ENCODE measurements at regions not wholly inside any gene's neighbourhood (a gene's known extent, or its start where the extent isn't known, plus 50 kb on each side); places are given as distances from the start of the nearest gene placed in this dataset.

GRCh38 chr10:1896153-1896552, 158.8 kb upstream of the ADARB2 start:
- Mint-ChIP-seq H3K27ac (ENCODE audit: unreplicated experiment) (no peak overlapping the region), H3K4me3 (ENCODE audit: unreplicated experiment) (no peak overlapping the region), H3K4me1 (ENCODE audit: unreplicated experiment) (no peaks in the 10 kb centered on the region), H3K36me3 (ENCODE audit: unreplicated experiment) (no peaks in the 10 kb centered on the region), H3K9me3 (ENCODE audit: unreplicated experiment) (no peaks in the 10 kb centered on the region), H3K27me3 (ENCODE audit: unreplicated experiment) (peaks cover 5% of the 10 kb centered on the region)
- TF ChIP-seq, protein P1, sequence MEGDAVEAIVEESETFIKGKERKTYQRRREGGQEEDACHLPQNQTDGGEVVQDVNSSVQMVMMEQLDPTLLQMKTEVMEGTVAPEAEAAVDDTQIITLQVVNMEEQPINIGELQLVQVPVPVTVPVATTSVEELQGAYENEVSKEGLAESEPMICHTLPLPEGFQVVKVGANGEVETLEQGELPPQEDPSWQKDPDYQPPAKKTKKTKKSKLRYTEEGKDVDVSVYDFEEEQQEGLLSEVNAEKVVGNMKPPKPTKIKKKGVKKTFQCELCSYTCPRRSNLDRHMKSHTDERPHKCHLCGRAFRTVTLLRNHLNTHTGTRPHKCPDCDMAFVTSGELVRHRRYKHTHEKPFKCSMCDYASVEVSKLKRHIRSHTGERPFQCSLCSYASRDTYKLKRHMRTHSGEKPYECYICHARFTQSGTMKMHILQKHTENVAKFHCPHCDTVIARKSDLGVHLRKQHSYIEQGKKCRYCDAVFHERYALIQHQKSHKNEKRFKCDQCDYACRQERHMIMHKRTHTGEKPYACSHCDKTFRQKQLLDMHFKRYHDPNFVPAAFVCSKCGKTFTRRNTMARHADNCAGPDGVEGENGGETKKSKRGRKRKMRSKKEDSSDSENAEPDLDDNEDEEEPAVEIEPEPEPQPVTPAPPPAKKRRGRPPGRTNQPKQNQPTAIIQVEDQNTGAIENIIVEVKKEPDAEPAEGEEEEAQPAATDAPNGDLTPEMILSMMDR (IDR thresholded peaks at IDR 0.05), result no peak
- no peak for DNase-seq (ENCODE audit: extremely low spot score, unreplicated experiment)

DNA sequence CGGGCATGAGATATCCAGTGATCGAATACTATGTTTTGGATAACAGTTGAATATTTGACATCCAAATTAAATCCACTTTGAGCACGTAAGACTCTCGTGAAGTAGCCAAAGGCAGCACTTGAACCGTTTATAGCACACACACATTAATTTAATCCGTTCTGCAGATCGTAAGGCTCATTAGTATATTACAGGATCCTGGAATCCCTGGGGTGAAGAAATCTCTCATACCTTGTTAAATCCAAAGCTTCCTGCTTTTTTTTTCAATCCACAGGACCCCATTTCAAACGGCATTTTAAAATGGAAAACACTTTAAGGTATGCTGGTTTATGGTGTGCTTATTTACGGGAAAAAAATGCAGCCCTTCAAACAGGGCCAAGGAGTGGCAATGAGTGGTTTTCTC, 158.4 kb upstream of the ADARB2 start:
- Mint-ChIP-seq H3K27me3 (ENCODE audit: unreplicated experiment) (peaks cover 5% of the 10 kb centered on the region), H3K4me3 (ENCODE audit: unreplicated experiment) (no peak overlapping the region)
- TF ChIP-seq, protein P1 (IDR thresholded peaks at IDR 0.05), result no peak

DNA sequence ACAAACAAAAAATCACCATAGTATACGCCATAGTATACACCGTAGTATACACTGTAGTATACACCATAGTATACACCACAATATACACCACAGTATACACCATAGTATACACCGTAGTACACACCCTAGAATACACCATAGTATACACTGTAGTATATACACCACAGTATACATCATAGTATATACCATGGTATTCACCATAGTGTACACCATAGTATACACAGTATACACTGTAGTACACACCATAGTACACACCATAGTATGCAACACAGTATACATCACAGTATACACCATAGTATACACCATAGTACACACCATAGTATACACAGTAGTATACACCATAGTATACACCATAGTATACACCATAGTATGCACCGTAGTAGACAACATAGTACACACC, 157.6 kb upstream of the ADARB2 start:
- H3K27ac Mint-ChIP-seq (ENCODE audit: unreplicated experiment), result no peak overlapping the region
- no peaks in the 10 kb centered on the region for H3K4me1 Mint-ChIP-seq (ENCODE audit: unreplicated experiment)
- peaks cover 4% of the 10 kb centered on the region for H3K27me3 Mint-ChIP-seq (ENCODE audit: unreplicated experiment)
- TF ChIP-seq, protein P1 (IDR thresholded peaks at IDR 0.05), result no peak
- no peaks in the 10 kb centered on the region for H3K36me3 Mint-ChIP-seq (ENCODE audit: unreplicated experiment)
- no peaks in the 10 kb centered on the region for H3K9me3 Mint-ChIP-seq (ENCODE audit: unreplicated experiment)
- no peak for DNase-seq (ENCODE audit: extremely low spot score, unreplicated experiment)
- H3K4me3 Mint-ChIP-seq (ENCODE audit: unreplicated experiment), result no peak overlapping the region

More for the DNA sequence above, 158.4 kb upstream of the ADARB2 start:
- no peak for DNase-seq (ENCODE audit: extremely low spot score, unreplicated experiment)
- Mint-ChIP-seq H3K4me1 (ENCODE audit: unreplicated experiment) (no peaks in the 10 kb centered on the region), H3K27ac (ENCODE audit: unreplicated experiment) (no peak overlapping the region), H3K9me3 (ENCODE audit: unreplicated experiment) (no peaks in the 10 kb centered on the region), H3K36me3 (ENCODE audit: unreplicated experiment) (no peaks in the 10 kb centered on the region)

DNA sequence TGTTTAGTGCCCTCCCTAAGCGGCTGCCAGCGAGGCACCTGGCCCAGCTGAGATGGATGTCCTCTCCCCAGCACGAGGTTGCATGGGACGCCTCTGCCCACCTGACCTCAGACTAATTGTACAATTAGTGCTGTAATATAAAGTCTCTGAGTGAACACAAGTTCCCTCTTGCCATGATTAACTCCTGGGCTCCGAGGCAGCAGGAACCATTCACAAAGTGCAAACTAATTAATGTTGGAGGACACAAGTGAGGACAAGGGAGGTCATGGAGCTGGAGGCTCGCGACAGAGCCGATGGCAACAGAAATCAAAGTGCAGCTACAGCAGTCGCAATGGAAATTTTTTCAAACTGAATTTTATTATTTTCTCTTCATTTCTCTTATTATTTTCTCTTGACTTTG, 156.6 kb upstream of the ADARB2 start:
- H3K36me3 Mint-ChIP-seq (ENCODE audit: unreplicated experiment), result no peaks in the 10 kb centered on the region
- H3K27me3 Mint-ChIP-seq (ENCODE audit: unreplicated experiment), result no peaks in the 10 kb centered on the region

DNA sequence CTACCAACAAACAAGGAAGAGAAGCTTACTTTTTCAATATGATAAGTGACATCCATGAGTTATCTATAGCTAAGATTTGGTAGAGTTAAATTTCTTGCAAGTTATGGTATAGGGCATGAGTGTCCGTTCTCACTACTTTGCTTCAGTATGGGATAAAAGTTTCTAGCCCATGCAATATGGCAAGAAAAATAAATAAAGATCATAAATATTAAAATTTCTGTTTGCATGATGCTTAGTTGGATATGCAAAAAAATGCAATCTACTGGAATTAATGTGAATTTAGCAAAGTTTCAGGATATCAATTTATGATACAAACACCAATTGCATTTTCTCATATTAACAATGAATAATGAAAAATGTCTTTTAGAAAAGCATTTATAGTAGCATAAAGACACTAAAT, 148.7 kb upstream of the ADARB2 start:
- peaks cover 11% of the 10 kb centered on the region for H3K9me3 Mint-ChIP-seq (ENCODE audit: unreplicated experiment)

More for the DNA sequence above, 156.6 kb upstream of the ADARB2 start:
- no peaks in the 10 kb centered on the region for H3K9me3 Mint-ChIP-seq (ENCODE audit: unreplicated experiment)
- no peak overlapping the region for H3K4me3 Mint-ChIP-seq (ENCODE audit: unreplicated experiment)
- no peaks in the 10 kb centered on the region for H3K4me1 Mint-ChIP-seq (ENCODE audit: unreplicated experiment)
- TF ChIP-seq, protein P1 (IDR thresholded peaks at IDR 0.05), result no peak
- DNase-seq (ENCODE audit: extremely low spot score, unreplicated experiment), result no peak
- no peak overlapping the region for H3K27ac Mint-ChIP-seq (ENCODE audit: unreplicated experiment)

More for the DNA sequence above, 148.7 kb upstream of the ADARB2 start:
- no peaks in the 10 kb centered on the region for H3K4me1 Mint-ChIP-seq (ENCODE audit: unreplicated experiment)
- H3K27me3 Mint-ChIP-seq (ENCODE audit: unreplicated experiment), result peaks cover 12% of the 10 kb centered on the region
- no peak overlapping the region for H3K4me3 Mint-ChIP-seq (ENCODE audit: unreplicated experiment)
- no peaks in the 10 kb centered on the region for H3K36me3 Mint-ChIP-seq (ENCODE audit: unreplicated experiment)
- TF ChIP-seq, protein P1 (IDR thresholded peaks at IDR 0.05), result no peak
- DNase-seq (ENCODE audit: extremely low spot score, unreplicated experiment), result no peak
- H3K27ac Mint-ChIP-seq (ENCODE audit: unreplicated experiment), result no peak overlapping the region
